ENCODE measurements at regions not wholly inside any gene's neighbourhood (a gene's known extent, or its start where the extent isn't known, plus 50 kb on each side); places are given as distances from the start of the nearest gene placed in this dataset.

DNA sequence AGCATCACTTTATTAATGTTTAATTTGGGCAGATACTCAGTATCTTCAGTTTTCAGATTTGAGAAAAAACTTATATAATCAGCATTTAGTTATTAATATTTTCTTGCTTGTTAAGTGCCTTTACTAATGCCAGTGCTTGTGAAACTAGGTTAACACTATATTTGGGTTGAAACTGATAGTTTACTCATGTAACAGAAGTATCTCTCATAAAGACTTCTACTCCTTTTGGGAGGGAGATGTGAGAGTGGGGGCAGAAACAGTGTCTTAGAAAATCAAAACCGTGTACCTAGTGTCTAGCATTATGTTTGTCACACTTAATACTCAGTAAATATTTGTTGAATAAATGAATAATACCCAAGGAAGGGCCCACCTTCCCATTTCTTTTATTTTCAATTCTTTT, 129.5 kb downstream of the MSTN start:
- Histone ChIP-seq H3K79me2 (ENCODE audit: insufficient read depth, low read length) (no peaks in the 10 kb centered on the region), H3K4me3 (replicated peaks in 1 of 3; ENCODE audit: insufficient read depth in 1 of 3, low read depth in 2 of 3, low read length in 3 of 3) (no peak overlapping the region), H3K9me3 (ENCODE audit: low read length) (no peaks in the 10 kb centered on the region), H3K4me2 (ENCODE audit: low read depth, low read length) (no peak overlapping the region), H3K27ac (ENCODE audit: extremely low read length, insufficient read depth, low read length) (no peak overlapping the region), H3K9ac (ENCODE audit: insufficient read depth, low read depth, low read length) (no peak overlapping the region), H4K20me1 (ENCODE audit: insufficient read depth, low read length) (no peaks in the 10 kb centered on the region), H3K4me1 (ENCODE audit: insufficient read depth, low read length) (no peaks in the 10 kb centered on the region), H3K27me3 (ENCODE audit: control insufficient read depth in 1 of 2, insufficient read depth in 2 of 2, low read length in 2 of 2) (no peaks in the 10 kb centered on the region), H3K36me3 (replicated peaks in 1 of 2; ENCODE audit: control insufficient read depth in 1 of 2, insufficient read depth in 2 of 2, low read length in 2 of 2) (no peaks in the 10 kb centered on the region), H2AFZ (ENCODE audit: low read length) (no peak overlapping the region)
- no peak for ATAC-seq
- intact Hi-C loops (cut with micrococcal nuclease; ENCODE audit: unreplicated experiment) (no loop called here), in situ Hi-C loops (cut with HindIII; ENCODE audit: extremely low pct_ligation_motif_present, low pct_unique_long_range_greater_than_20kb) (no loop called here)
- no TSS peak for BruUV-seq (replicated peaks)
- no peak for TF ChIP-seq ZNF333 (CRISPR knock-in tag; IDR thresholded peaks at IDR 0.05; ENCODE audit: borderline replicate concordance)
- TF ChIP-seq ZNF367 (CRISPR knock-in tag; IDR thresholded peaks at IDR 0.05; ENCODE audit: borderline replicate concordance), result no peak
- no peak for TF ChIP-seq SALL2 (CRISPR knock-in tag; IDR thresholded peaks at IDR 0.05)
- TF ChIP-seq ZNF598 (CRISPR knock-in tag; IDR thresholded peaks at IDR 0.05; ENCODE audit: borderline replicate concordance), result no peak
- no peak for TF ChIP-seq ELF3 (CRISPR knock-in tag; IDR thresholded peaks at IDR 0.05)
- TF ChIP-seq, protein P1, sequence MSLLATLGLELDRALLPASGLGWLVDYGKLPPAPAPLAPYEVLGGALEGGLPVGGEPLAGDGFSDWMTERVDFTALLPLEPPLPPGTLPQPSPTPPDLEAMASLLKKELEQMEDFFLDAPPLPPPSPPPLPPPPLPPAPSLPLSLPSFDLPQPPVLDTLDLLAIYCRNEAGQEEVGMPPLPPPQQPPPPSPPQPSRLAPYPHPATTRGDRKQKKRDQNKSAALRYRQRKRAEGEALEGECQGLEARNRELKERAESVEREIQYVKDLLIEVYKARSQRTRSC (CRISPR knock-in tag; IDR thresholded peaks at IDR 0.05; ENCODE audit: low read depth), result no peak
- TF ChIP-seq ZBTB42 (CRISPR knock-in tag; IDR thresholded peaks at IDR 0.05), result no peak
- TF ChIP-seq REPIN1 (CRISPR knock-in tag; IDR thresholded peaks at IDR 0.05; ENCODE audit: borderline replicate concordance, low read depth), result no peak
- no peak for TF ChIP-seq PHB2 (IDR thresholded peaks at IDR 0.05; ENCODE audit: partially characterized antibody)
- TF ChIP-seq ARHGAP35 (CRISPR knock-in tag; IDR thresholded peaks at IDR 0.05; ENCODE audit: borderline replicate concordance), result no peak
- no peak for TF ChIP-seq AGO1 (IDR thresholded peaks at IDR 0.05; ENCODE audit: low read depth, low read length, poor library complexity, severe bottlenecking)
- TF ChIP-seq, protein P2, sequence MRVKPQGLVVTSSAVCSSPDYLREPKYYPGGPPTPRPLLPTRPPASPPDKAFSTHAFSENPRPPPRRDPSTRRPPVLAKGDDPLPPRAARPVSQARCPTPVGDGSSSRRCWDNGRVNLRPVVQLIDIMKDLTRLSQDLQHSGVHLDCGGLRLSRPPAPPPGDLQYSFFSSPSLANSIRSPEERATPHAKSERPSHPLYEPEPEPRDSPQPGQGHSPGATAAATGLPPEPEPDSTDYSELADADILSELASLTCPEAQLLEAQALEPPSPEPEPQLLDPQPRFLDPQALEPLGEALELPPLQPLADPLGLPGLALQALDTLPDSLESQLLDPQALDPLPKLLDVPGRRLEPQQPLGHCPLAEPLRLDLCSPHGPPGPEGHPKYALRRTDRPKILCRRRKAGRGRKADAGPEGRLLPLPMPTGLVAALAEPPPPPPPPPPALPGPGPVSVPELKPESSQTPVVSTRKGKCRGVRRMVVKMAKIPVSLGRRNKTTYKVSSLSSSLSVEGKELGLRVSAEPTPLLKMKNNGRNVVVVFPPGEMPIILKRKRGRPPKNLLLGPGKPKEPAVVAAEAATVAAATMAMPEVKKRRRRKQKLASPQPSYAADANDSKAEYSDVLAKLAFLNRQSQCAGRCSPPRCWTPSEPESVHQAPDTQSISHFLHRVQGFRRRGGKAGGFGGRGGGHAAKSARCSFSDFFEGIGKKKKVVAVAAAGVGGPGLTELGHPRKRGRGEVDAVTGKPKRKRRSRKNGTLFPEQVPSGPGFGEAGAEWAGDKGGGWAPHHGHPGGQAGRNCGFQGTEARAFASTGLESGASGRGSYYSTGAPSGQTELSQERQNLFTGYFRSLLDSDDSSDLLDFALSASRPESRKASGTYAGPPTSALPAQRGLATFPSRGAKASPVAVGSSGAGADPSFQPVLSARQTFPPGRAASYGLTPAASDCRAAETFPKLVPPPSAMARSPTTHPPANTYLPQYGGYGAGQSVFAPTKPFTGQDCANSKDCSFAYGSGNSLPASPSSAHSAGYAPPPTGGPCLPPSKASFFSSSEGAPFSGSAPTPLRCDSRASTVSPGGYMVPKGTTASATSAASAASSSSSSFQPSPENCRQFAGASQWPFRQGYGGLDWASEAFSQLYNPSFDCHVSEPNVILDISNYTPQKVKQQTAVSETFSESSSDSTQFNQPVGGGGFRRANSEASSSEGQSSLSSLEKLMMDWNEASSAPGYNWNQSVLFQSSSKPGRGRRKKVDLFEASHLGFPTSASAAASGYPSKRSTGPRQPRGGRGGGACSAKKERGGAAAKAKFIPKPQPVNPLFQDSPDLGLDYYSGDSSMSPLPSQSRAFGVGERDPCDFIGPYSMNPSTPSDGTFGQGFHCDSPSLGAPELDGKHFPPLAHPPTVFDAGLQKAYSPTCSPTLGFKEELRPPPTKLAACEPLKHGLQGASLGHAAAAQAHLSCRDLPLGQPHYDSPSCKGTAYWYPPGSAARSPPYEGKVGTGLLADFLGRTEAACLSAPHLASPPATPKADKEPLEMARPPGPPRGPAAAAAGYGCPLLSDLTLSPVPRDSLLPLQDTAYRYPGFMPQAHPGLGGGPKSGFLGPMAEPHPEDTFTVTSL (CRISPR knock-in tag; IDR thresholded peaks at IDR 0.05; ENCODE audit: borderline replicate concordance), result no peak
- TF ChIP-seq ZNF34 (CRISPR knock-in tag; IDR thresholded peaks at IDR 0.05; ENCODE audit: borderline replicate concordance), result no peak
- FAIRE-seq, result no peak
- WGBS (ENCODE audit: low lambda C conversion rate), result 2% methylated on average over 1 of the region's 1 CpG
- ChIA-PET CTCF (ENCODE audit: low intra/inter-chr PET ratio, low total read pairs) (no interaction called here), POLR2A (no interaction called here)
- no peak for DNase-seq (ENCODE audit: low spot score)

All from HepG2 (cell line).